Adrenal gland (tissue), 9 donors: ENCODE measurements at regions not wholly inside any gene's neighbourhood (a gene's known extent, or its start where the extent isn't known, plus 50 kb on each side); places are given as distances from the start of the nearest gene placed in this dataset.

Experiments
- DNase-seq, 7 donors: peaks; one replicate each; pipeline ENCODE4 v3.0.0-alpha.2; 2019 to 2020
- H3K27ac ChIP-seq, 5 donors: fragments of 200-600 bp; sonication (generic) in 4 of 5; 1 replicate in 3 of 5; 2 replicates in 2 of 5; pipeline versions ENCODE4 v1.5.1 to v1.8.0; 2016 to 2020; ENCODE audit warnings: mild to moderate bottlenecking in 1 of 5
- H3K27me3 ChIP-seq: fragments of 200-600 bp; 2 replicates; pipeline ENCODE4 v1.8.0; 2021
- H3K36me3 ChIP-seq, 2 donors: fragments of 200-600 bp; replicated peaks in 1 of 2; 1 replicate in 1 of 2; 2 replicates in 1 of 2; pipeline versions ENCODE4 v1.5.1 to v1.8.0; 2018 to 2022
- H3K4me1 ChIP-seq, 2 donors: fragments of 200-600 bp; replicated peaks in 1 of 2; 1 replicate in 1 of 2; 2 replicates in 1 of 2; pipeline versions ENCODE4 v1.5.1 to v1.8.0; 2018 to 2021
- H3K4me3 ChIP-seq, 4 donors: fragments of 200-600 bp; sonication (generic) in 3 of 4; one replicate each; pipeline ENCODE4 v1.5.1; 2016 to 2018
- H3K9me3 ChIP-seq, 3 donors: fragments of 200-600 bp; sonication (generic) in 1 of 3; replicated peaks in 1 of 3; 1 replicate in 2 of 3; 2 replicates in 1 of 3; pipeline versions ENCODE4 v1.5.1 to v1.8.0; 2016 to 2021
- CTCF ChIP-seq, 6 experiments: fragments of 450-650 bp in 4 of 6; fragments of 200-600 bp in 2 of 6; sonication (generic) in 1 of 6; IDR thresholded peaks; 1 replicate in 5 of 6; 2 replicates in 1 of 6; pipeline versions ENCODE4 v1.5.1 to v1.8.0; 2016 to 2021; ENCODE audit warnings: antibody characterized with exemption in 6 of 6, mild to moderate bottlenecking in 2 of 6, moderate library complexity in 1 of 6
- POLR2A ChIP-seq, 2 donors: fragments of 450-650 bp; IDR thresholded peaks; one replicate each; pipeline ENCODE4 v1.6.1; 2017; ENCODE audit warnings: antibody characterized with exemption in 2 of 2, mild to moderate bottlenecking in 2 of 2, moderate library complexity in 1 of 2
- WGBS, 4 donors: extraction: QIAGEN DNeasy Blood & Tissue Kit in 2 of 4; methylation state at CpG; one replicate each; pipeline versions ENCODE4 v1.1.5 to v1.1.7; 2013 to 2017; 5-methylcytosine and 5-hydroxymethylcytosine counted together
- intact Hi-C, 2 donors: fragments of 100-400 bp; cut with DNase I; formaldehyde crosslinking; loops; one replicate each; pipeline versions ENCODE4 v1.14.1 to v1.15.0; 2022 to 2023
- donor health status: healthy with polysubstance abuse.
- donor health status: Bipolar disorder and iron deficiency.
- donor health status: DM: yes; HTN: yes; CAD: no.
- donor health status: DM: no; HTN: no; CAD: no.
- donor health status: DM: no; HTN: no; CAD: no.

GRCh38 chr20:40939667-40940066, 89.0 kb upstream of the TOP1 start:
- no peak overlapping the region for H3K4me3 ChIP-seq
- DNase-seq = no peak
- H3K9me3 ChIP-seq = no peaks in the 10 kb centered on the region
- H3K27me3 ChIP-seq = no peaks in the 10 kb centered on the region
- intact Hi-C loops = loop anchor here in 1 of 2 donors (10.0 kb wide), 1 partner anchor 195 kb away; no protein-coding TSS in a partner anchor
- no peaks in the 10 kb centered on the region for H3K36me3 ChIP-seq
- 94 to 98% (median 96%) methylated on average over 5 of the region's 5 CpGs for WGBS, 4 donors
- H3K4me1 ChIP-seq = no peaks in the 10 kb centered on the region
- no peak overlapping the region for H3K27ac ChIP-seq
- no peak for TF ChIP-seq CTCF (IDR thresholded peaks at IDR 0.05)

- TF ChIP-seq CTCF (IDR thresholded peaks at IDR 0.05) (no peak), POLR2A (IDR thresholded peaks at IDR 0.05) (no peak)
- Histone ChIP-seq H3K27ac (no peak overlapping the region), H3K4me1 (peaks cover 0 to 4% of the 10 kb centered on the region in 2 donors), H3K27me3 (no peaks in the 10 kb centered on the region), H3K9me3 (no peaks in the 10 kb centered on the region), H3K4me3 (no peak overlapping the region), H3K36me3 (no peaks in the 10 kb centered on the region)
- 85 to 93% (median 89%) methylated on average over 3 of the region's 3 CpGs for WGBS, 4 donors
- DNase-seq = no peak
- intact Hi-C loops = loop anchor here in 1 of 2 donors (10.0 kb wide), 1 partner anchor 196 kb away; no protein-coding TSS in a partner anchor
Measured at GRCh38 chr20:40941133-40941610, 87.5 kb upstream of the TOP1 start.

- 63 to 77% (median 71%) methylated on average over 4 of the region's 4 CpGs for WGBS, 4 donors
- Histone ChIP-seq H3K36me3 (no peaks in the 10 kb centered on the region), H3K9me3 (no peaks in the 10 kb centered on the region), H3K27me3 (no peaks in the 10 kb centered on the region), H3K4me1 (peaks cover 0 to 4% of the 10 kb centered on the region in 2 donors), H3K4me3 (no peak overlapping the region), H3K27ac (no peak overlapping the region)
- TF ChIP-seq CTCF (IDR thresholded peaks at IDR 0.05) (no peak), POLR2A (IDR thresholded peaks at IDR 0.05) (no peak)
- DNase-seq = no peak
- intact Hi-C loops = loop anchor here in 1 of 2 donors (10.0 kb wide), 1 partner anchor 197 kb away; no protein-coding TSS in a partner anchor
Measured at GRCh38 chr20:40942006-40942405, 86.6 kb upstream of the TOP1 start.

GRCh38 chr20:40942775-40943174, 85.8 kb upstream of the TOP1 start:
- Histone ChIP-seq H3K27ac (no peak overlapping the region), H3K9me3 (no peaks in the 10 kb centered on the region), H3K27me3 (no peaks in the 10 kb centered on the region), H3K36me3 (no peaks in the 10 kb centered on the region), H3K4me1 (peaks cover 0 to 4% of the 10 kb centered on the region in 2 donors), H3K4me3 (no peak overlapping the region)
- intact Hi-C loops = loop anchor here in 1 of 2 donors (10.0 kb wide), 1 partner anchor 198 kb away; no protein-coding TSS in a partner anchor
- TF ChIP-seq CTCF (IDR thresholded peaks at IDR 0.05) (no peak), POLR2A (IDR thresholded peaks at IDR 0.05) (no peak)
- DNase-seq = no peak
- WGBS, 4 donors = 91 to 96% (median 93%) methylated on average over 6 of the region's 6 CpGs
